A549 (cell line): ENCODE measurements at regions not wholly inside any gene's neighbourhood (a gene's known extent, or its start where the extent isn't known, plus 50 kb on each side); places are given as distances from the start of the nearest gene placed in this dataset.

Experiments used
- ATAC-seq, 2 experiments: fragments of 200-7000 bp in 1 of 2; fragments of >200 bp in 1 of 2; cut with Nextera tagmentation in 1 of 2; cut with Tn5 transposase in 1 of 2; 3 replicates each; pipeline versions ENCODE4 v1.8.0 to v1.9.1; 2018 to 2020; ENCODE audit warnings: mild to moderate bottlenecking in 1 of 2, moderate library complexity in 1 of 2
- CTCF ChIA-PET: fragments of 300-600 bp; sonication (Branson Sonifier 250); formaldehyde crosslinking; extraction: SDS; loops from one replicate; lab custom pipeline; 2021; ENCODE audit warnings: antibody characterized with exemption, inconsistent platforms; lab: Yijun Ruan, JAX
- POLR2A ChIA-PET: fragments of 350-600 bp; formaldehyde crosslinking; extraction: SDS; loops from one replicate; lab custom pipeline; 2021; ENCODE audit warnings: antibody characterized with exemption, inconsistent platforms; lab: Yijun Ruan, JAX
- DNase-seq, 2 experiments: peaks; one replicate each; pipeline versions ENCODE4 v3.0.0 to v3.0.0-alpha.2; 2011 to 2016; ENCODE audit warnings: low read depth in 1 of 2, low spot score in 1 of 2
- FAIRE-seq: peaks from 2 replicates; lab custom pipeline; 2011; peaks lifted over from hg19 to GRCh38; lab: Jason Lieb, UNC
- H3K27ac ChIP-seq, 2 experiments: fragments of >200 bp; sonication (Bioruptor Twin); formaldehyde crosslinking; 3 replicates each; pipeline ENCODE4 v1.5.1; 2016 to 2017
- H3K4me1 ChIP-seq: fragments of >200 bp; sonication (Bioruptor Twin); formaldehyde crosslinking; 3 replicates; pipeline ENCODE4 v1.6.1; 2016
- H3K4me2 ChIP-seq: fragments of >200 bp; sonication (Bioruptor Twin); formaldehyde crosslinking; 3 replicates; pipeline ENCODE4 v1.6.1; 2016
- H3K4me3 ChIP-seq: fragments of >200 bp; sonication (Bioruptor Twin); formaldehyde crosslinking; 3 replicates; pipeline ENCODE4 v1.5.1; 2016
- H3K9me3 ChIP-seq: fragments of >200 bp; sonication (Bioruptor Twin); formaldehyde crosslinking; 3 replicates; pipeline ENCODE4 v1.6.1; 2016
- CBX2 ChIP-seq: fragments of 200-600 bp; sonication (generic); IDR thresholded peaks from 2 replicates; pipeline ENCODE4 v1.6.1; 2016; ENCODE audit warnings: low read depth, mild to moderate bottlenecking, borderline replicate concordance
- CBX8 ChIP-seq: fragments of 200-600 bp; sonication (generic); IDR thresholded peaks from 2 replicates; pipeline ENCODE4 v1.6.1; 2016
- CHD2 ChIP-seq: fragments of 150-350 bp; IDR thresholded peaks from 2 replicates; pipeline ENCODE4 v1.6.1; 2014; ENCODE audit warnings: low read length; ENCODE audit not compliant: partially characterized antibody
- EHF ChIP-seq: fragments of 250-450 bp; sonication (Bioruptor Pico); IDR thresholded peaks from 2 replicates; pipeline ENCODE4 v1.5.0; 2020; ENCODE audit warnings: mild to moderate bottlenecking
- EHMT2 ChIP-seq: fragments of 200-600 bp; sonication (generic); IDR thresholded peaks from 2 replicates; pipeline ENCODE4 v1.6.1; 2016; ENCODE audit warnings: antibody characterized with exemption, low read depth, mild to moderate bottlenecking, moderate library complexity
- EP300 ChIP-seq, 2 experiments: fragments of >200 bp; sonication (Bioruptor Twin); formaldehyde crosslinking; IDR thresholded peaks; 2 replicates in 1 of 2; 3 replicates in 1 of 2; pipeline ENCODE4 v1.6.1; 2016 to 2017
- ESRRA ChIP-seq: fragments of 150-350 bp; IDR thresholded peaks from 2 replicates; pipeline ENCODE4 v1.6.1; 2014; ENCODE audit warnings: mild to moderate bottlenecking, low read length, borderline replicate concordance
- FOSB ChIP-seq: fragments of 250-450 bp; sonication (Bioruptor Pico); IDR thresholded peaks from 2 replicates; pipeline ENCODE4 v1.5.0; 2020; ENCODE audit warnings: mild to moderate bottlenecking, moderate library complexity
- HDAC2 ChIP-seq: fragments of 200-600 bp; sonication (generic); IDR thresholded peaks from 2 replicates; pipeline ENCODE4 v1.6.1; 2016
- HEYL ChIP-seq: fragments of 250-450 bp; sonication (Bioruptor Pico); IDR thresholded peaks from 2 replicates; pipeline ENCODE4 v1.8.0; 2021; ENCODE audit warnings: mild to moderate bottlenecking, moderate library complexity
- HOXA7 ChIP-seq: fragments of 250-450 bp; sonication (Bioruptor Pico); IDR thresholded peaks from 2 replicates; pipeline ENCODE4 v1.5.0; 2020; ENCODE audit warnings: mild to moderate bottlenecking, moderate library complexity
- HOXB13 ChIP-seq: fragments of 250-450 bp; sonication (Bioruptor Pico); IDR thresholded peaks from 2 replicates; pipeline ENCODE4 v1.5.0; 2020; ENCODE audit warnings: low read depth, mild to moderate bottlenecking, moderate library complexity
- KDM1A ChIP-seq: fragments of 200-600 bp; sonication (generic); IDR thresholded peaks from 2 replicates; pipeline ENCODE4 v1.6.1; 2016; ENCODE audit warnings: low read depth, mild to moderate bottlenecking
- KDM5A ChIP-seq: fragments of 200-600 bp; sonication (generic); IDR thresholded peaks from 2 replicates; pipeline ENCODE4 v1.6.1; 2016; ENCODE audit warnings: antibody characterized with exemption, mild to moderate bottlenecking
- MAFK ChIP-seq: fragments of 450-650 bp; IDR thresholded peaks from 2 replicates; pipeline ENCODE4 v1.6.1; 2014; ENCODE audit not compliant: partially characterized antibody
- NFE2L2 ChIP-seq: fragments of 150-350 bp; conservative IDR thresholded peaks from 2 replicates; pipeline ENCODE4 v1.6.1; 2014; ENCODE audit warnings: low read length
- NR3C1 ChIP-seq: fragments of >200 bp; sonication (Bioruptor Twin); formaldehyde crosslinking; IDR thresholded peaks from 3 replicates; pipeline ENCODE4 v1.6.1; 2017
- POLR2A ChIP-seq: IDR thresholded peaks from 2 replicates; pipeline ENCODE4 v1.6.1; 2012; ENCODE audit warnings: mild to moderate bottlenecking, low read length
- POLR2AphosphoS2 ChIP-seq: conservative IDR thresholded peaks from 2 replicates; pipeline ENCODE4 v1.6.1; 2012; ENCODE audit warnings: low read length, improper control_type of control experiment, inconsistent platforms
- RAD21 ChIP-seq, 2 experiments: fragments of >200 bp in 1 of 2; sonication (Bioruptor Twin) in 1 of 2; formaldehyde crosslinking in 1 of 2; IDR thresholded peaks in 1 of 2; conservative IDR thresholded peaks in 1 of 2; 2 replicates in 1 of 2; 3 replicates in 1 of 2; pipeline ENCODE4 v1.6.1; 2012 to 2018; ENCODE audit warnings: inconsistent platforms in 1 of 2
- RCOR1 ChIP-seq: fragments of 150-350 bp; IDR thresholded peaks from 2 replicates; pipeline ENCODE4 v1.6.1; 2014; ENCODE audit warnings: antibody characterized with exemption, low read length, low read depth
- SMC3 ChIP-seq: fragments of >200 bp; sonication (Bioruptor Twin); formaldehyde crosslinking; IDR thresholded peaks from 3 replicates; pipeline ENCODE4 v1.6.1; 2018; ENCODE audit warnings: inconsistent platforms
- SREBF2 ChIP-seq: fragments of 450-650 bp; IDR thresholded peaks from 2 replicates; pipeline ENCODE4 v1.6.1; 2014; ENCODE audit warnings: mild to moderate bottlenecking, moderate library complexity
- TP53 ChIP-seq: fragments of 250-450 bp; sonication (Bioruptor Pico); IDR thresholded peaks from 2 replicates; pipeline ENCODE4 v1.5.0; 2021; ENCODE audit warnings: mild to moderate bottlenecking, moderate library complexity
- ZC3H11A ChIP-seq: fragments of 450-650 bp; IDR thresholded peaks from 2 replicates; pipeline ENCODE4 v1.6.1; 2014; ENCODE audit warnings: antibody characterized with exemption, mild to moderate bottlenecking
- ZFP36 ChIP-seq: fragments of 450-650 bp; IDR thresholded peaks from 2 replicates; pipeline ENCODE4 v1.6.1; 2014; ENCODE audit warnings: borderline replicate concordance; ENCODE audit not compliant: partially characterized antibody
- ZNF302 ChIP-seq: fragments of 250-450 bp; sonication (Bioruptor Pico); IDR thresholded peaks from 2 replicates; pipeline ENCODE4 v1.9.0; 2021; ENCODE audit warnings: inconsistent platforms, mild to moderate bottlenecking, moderate library complexity
- ZSCAN20 ChIP-seq: fragments of 250-450 bp; sonication (Bioruptor Pico); IDR thresholded peaks from 2 replicates; pipeline ENCODE4 v1.8.0; 2022; ENCODE audit warnings: mild to moderate bottlenecking, moderate library complexity
- WGBS: methylation state at CpG from one replicate; pipeline ENCODE4 v1.1.6; 2017; ENCODE audit errors: missing lambda C conversion rate; 5-methylcytosine and 5-hydroxymethylcytosine counted together
- TF ChIP-seq, protein P1 (sequence below): IDR thresholded peaks from 2 replicates; pipeline ENCODE4 v1.6.1; 2012
- TF ChIP-seq, protein P2 (sequence below): fragments of 450-650 bp; IDR thresholded peaks from 2 replicates; pipeline ENCODE4 v1.6.1; 2014; ENCODE audit warnings: antibody characterized with exemption
- TF ChIP-seq, protein P3 (sequence below): IDR thresholded peaks from 2 replicates; pipeline ENCODE4 v1.6.1; 2012

DNA sequence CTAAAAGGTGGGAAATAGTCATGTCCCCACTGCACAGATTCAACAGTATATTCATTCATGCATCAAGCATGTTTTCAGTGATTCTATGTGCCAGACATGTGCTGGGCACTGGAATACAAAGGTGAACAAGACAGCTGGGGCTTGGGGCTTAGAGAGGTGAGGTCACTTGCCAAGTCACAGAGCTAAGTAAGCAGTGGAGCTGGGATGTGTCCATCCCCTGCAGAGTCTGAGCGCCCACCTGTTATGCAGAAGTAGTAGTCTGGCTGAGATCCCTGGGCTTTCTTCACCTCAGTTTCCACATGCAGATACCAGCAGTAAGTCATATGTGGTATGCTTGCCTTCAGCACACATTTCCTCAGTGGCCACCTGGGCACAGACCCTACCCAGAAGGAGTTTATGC is 263.8 kb downstream of the DHX35 start:
- H3K4me2 ChIP-seq: no peak overlapping the region
- POLR2A ChIA-PET: no interaction called here
- CTCF ChIA-PET: interaction anchor here (1.5 kb wide), 1 partner anchor 13 kb away, joined by 5 read pairs; no protein-coding TSS in a partner anchor
- no peak for DNase-seq
- H3K9me3 ChIP-seq: no peaks in the 10 kb centered on the region
- H3K4me1 ChIP-seq: no peaks in the 10 kb centered on the region
- no peak overlapping the region for H3K27ac ChIP-seq
- 0% methylated on average over 1 of the region's 1 CpG for WGBS
- TF ChIP-seq POLR2A (no peak), ZC3H11A (no peak), HOXA7 (CRISPR knock-in tag) (no peak), CHD2 (no peak), EHMT2 (no peak), ZNF302 (CRISPR knock-in tag) (no peak), SREBF2 (no peak), RCOR1 (no peak), ESRRA (no peak)
- TF ChIP-seq, protein P1, sequence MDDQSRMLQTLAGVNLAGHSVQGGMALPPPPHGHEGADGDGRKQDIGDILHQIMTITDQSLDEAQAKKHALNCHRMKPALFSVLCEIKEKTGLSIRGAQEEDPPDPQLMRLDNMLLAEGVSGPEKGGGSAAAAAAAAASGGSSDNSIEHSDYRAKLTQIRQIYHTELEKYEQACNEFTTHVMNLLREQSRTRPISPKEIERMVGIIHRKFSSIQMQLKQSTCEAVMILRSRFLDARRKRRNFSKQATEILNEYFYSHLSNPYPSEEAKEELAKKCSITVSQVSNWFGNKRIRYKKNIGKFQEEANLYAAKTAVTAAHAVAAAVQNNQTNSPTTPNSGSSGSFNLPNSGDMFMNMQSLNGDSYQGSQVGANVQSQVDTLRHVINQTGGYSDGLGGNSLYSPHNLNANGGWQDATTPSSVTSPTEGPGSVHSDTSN: no peak
- TF ChIP-seq, protein P2, sequence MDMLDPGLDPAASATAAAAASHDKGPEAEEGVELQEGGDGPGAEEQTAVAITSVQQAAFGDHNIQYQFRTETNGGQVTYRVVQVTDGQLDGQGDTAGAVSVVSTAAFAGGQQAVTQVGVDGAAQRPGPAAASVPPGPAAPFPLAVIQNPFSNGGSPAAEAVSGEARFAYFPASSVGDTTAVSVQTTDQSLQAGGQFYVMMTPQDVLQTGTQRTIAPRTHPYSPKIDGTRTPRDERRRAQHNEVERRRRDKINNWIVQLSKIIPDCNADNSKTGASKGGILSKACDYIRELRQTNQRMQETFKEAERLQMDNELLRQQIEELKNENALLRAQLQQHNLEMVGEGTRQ: no peak
- no peak for ATAC-seq
- no peak for FAIRE-seq
- H3K4me3 ChIP-seq: no peak overlapping the region

DNA sequence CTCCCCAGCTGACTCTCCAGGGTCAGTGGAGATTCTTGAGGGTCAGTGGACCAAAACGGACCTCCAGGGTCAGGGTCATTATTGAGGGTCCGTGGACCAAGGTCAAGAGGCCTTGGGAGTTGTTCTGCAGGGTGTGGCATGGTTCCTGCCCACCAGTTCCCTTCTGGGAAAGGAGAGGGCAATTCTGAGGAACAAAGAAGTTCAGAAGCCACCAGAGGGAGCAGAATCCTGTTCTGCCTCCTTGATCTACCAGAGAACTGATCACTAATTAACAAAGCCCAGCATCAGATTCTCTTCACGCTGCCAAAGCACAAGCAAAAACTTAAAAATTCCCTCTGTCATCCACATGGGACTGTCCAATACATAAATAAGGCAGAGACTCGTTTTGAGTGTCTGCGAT is 263.4 kb downstream of the DHX35 start:
- no peak for FAIRE-seq
- ChIA-PET CTCF (interaction anchor here (1.5 kb wide), 1 partner anchor 13 kb away, joined by 5 read pairs; no protein-coding TSS in a partner anchor), POLR2A (no interaction called here)
- Histone ChIP-seq H3K4me2 (no peak overlapping the region), H3K4me3 (no peak overlapping the region), H3K27ac (no peak overlapping the region), H3K4me1 (no peaks in the 10 kb centered on the region), H3K9me3 (no peaks in the 10 kb centered on the region)
- TF ChIP-seq, protein P1: no peak
- TF ChIP-seq CBX8: no peak
- TF ChIP-seq MAFK: no peak
- no peak for TF ChIP-seq RCOR1
- TF ChIP-seq NFE2L2: no peak
- TF ChIP-seq CBX2: no peak
- TF ChIP-seq RAD21 (conservative IDR thresholded peaks at IDR 0.05 in 1 of 2, IDR thresholded peaks at IDR 0.05 in 1 of 2): no peak
- TF ChIP-seq POLR2AphosphoS2: no peak
- TF ChIP-seq HDAC2: no peak
- TF ChIP-seq FOSB (CRISPR knock-in tag): no peak
- no peak for TF ChIP-seq SMC3
- TF ChIP-seq KDM5A: no peak
- WGBS: 1% methylated on average over 5 of the region's 5 CpGs
- ATAC-seq: no peak
- no peak for DNase-seq

DNA sequence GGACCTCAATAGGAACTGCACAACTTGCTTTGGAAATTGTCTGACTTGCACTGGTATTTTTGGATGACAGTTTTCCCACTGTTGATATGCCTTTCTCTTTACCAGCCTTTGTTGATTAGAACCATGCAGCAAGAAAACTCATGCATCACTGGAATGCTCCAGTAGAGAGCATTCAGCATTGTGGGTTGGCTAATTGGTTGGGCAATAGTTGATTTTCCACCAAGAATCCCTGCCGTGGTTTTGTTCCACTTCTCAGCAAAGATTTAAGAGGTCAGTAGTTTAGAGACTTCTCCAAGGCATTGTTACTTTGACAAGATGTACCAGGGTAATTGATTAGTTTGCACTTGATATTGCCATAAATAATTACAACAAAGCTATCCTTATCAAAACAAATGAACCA is 260.0 kb downstream of the DHX35 start:
- Histone ChIP-seq H3K9me3 (no peaks in the 10 kb centered on the region), H3K4me1 (no peaks in the 10 kb centered on the region), H3K4me3 (no peak overlapping the region)
- FAIRE-seq: no peak
- CTCF ChIA-PET: no interaction called here
- no peak for TF ChIP-seq EP300 (IDR thresholded peaks at IDR 0.05)
- TF ChIP-seq HDAC2: no peak
- no peak for TF ChIP-seq CHD2
- TF ChIP-seq HEYL (CRISPR knock-in tag): no peak
- no peak for TF ChIP-seq RCOR1
- TF ChIP-seq, protein P2: no peak
- TF ChIP-seq ZFP36: no peak
- no peak for TF ChIP-seq NR3C1
- TF ChIP-seq EHF (CRISPR knock-in tag): no peak
- no peak for TF ChIP-seq TP53 (CRISPR knock-in tag)
- no peak for TF ChIP-seq ZSCAN20 (CRISPR knock-in tag)
- TF ChIP-seq, protein P3, sequence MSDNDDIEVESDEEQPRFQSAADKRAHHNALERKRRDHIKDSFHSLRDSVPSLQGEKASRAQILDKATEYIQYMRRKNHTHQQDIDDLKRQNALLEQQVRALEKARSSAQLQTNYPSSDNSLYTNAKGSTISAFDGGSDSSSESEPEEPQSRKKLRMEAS: no peak
- no peak for TF ChIP-seq HOXB13 (CRISPR knock-in tag)
- TF ChIP-seq KDM1A: no peak
- TF ChIP-seq MAFK: no peak
- no peak for TF ChIP-seq CBX2
- TF ChIP-seq, all 56 proteins: peak for 0
- H3K27ac ChIP-seq: no peak overlapping the region
- no peak for DNase-seq
- whole genome bisulfite sequencing: 0% methylated on average over 1 of the region's 1 CpG
- POLR2A ChIA-PET: no interaction called here
- no peak overlapping the region for H3K4me2 ChIP-seq
- ATAC-seq: no peak
